ENCODE measurements at regions not wholly inside any gene's neighbourhood (a gene's known extent, or its start where the extent isn't known, plus 50 kb on each side); places are given as distances from the start of the nearest gene placed in this dataset.

DNA sequence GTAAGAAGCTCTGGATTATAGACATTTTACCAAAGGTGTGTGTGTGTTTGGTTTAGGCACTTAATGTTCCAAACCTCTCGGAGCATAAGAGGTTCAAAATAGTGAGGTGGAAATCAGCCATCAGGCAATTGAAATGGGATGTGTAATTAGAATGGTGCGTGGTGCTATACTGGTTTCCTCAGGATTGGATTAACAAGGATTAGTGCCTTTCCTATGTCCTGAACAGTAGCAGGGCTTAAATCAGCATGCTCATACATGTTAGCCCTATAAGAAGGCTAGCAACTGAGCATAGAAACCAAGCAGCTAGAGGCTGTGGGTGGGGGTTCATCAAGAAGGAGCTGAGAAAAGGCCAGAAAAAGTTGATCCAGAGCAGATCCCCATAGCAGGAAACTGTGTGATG, 256.8 kb upstream of the CXXC4 start:
- H3K9ac ChIP-seq (replicated peaks in 1 of 4; ENCODE audit: extremely low read depth in 1 of 4, low read depth in 3 of 4, low read length in 3 of 4): no peak overlapping the region
- H2AFZ ChIP-seq (ENCODE audit: low read length): 0 out of 2 replicates have a peak overlapping the region, but pooled peaks have one; percentile 54
- H2AK5ac ChIP-seq (ENCODE audit: low read depth, low read length): no peak overlapping the region
- H3K79me2 ChIP-seq (ENCODE audit: control insufficient read depth in 1 of 2, insufficient read depth in 2 of 2, low read length in 2 of 2): no peaks in the 10 kb centered on the region
- no peak overlapping the region for H3K27ac ChIP-seq (ENCODE audit: low read depth, low read length)
- H4K8ac ChIP-seq (ENCODE audit: extremely low read depth, insufficient read depth, low read length): no peak overlapping the region
- H3K4me1 ChIP-seq (replicated peaks in 1 of 4; ENCODE audit: control insufficient read depth in 3 of 4, insufficient read depth in 4 of 4, low read length in 3 of 4): no peaks in the 10 kb centered on the region
- no peaks in the 10 kb centered on the region for H4K20me1 ChIP-seq (replicated peaks in 1 of 2; ENCODE audit: control insufficient read depth in 1 of 2, insufficient read depth in 2 of 2, low read length in 2 of 2)
- no peak for FAIRE-seq
- ChIA-PET POLR2A (ENCODE audit: partially characterized antibody) (no interaction called here), CTCF (ENCODE audit: partially characterized antibody) (interaction anchor here (0.7 kb wide), 1 partner anchor 685 kb away, joined by 3 read pairs; no protein-coding TSS in a partner anchor)
- no peak overlapping the region for H4K5ac ChIP-seq (ENCODE audit: insufficient read length, low read depth, low read length)
- H2BK5ac ChIP-seq (ENCODE audit: low read depth, low read length): no peak overlapping the region
- TF ChIP-seq CREB1 (IDR thresholded peaks at IDR 0.05) (no peak), TAF1 (IDR thresholded peaks at IDR 0.05; ENCODE audit: low read depth, low read length) (no peak), EZH2 (IDR thresholded peaks at IDR 0.05; ENCODE audit: low read depth, low read length, severe bottlenecking) (no peak), BACH1 (IDR thresholded peaks at IDR 0.05; ENCODE audit: low read length) (no peak), SP2 (IDR thresholded peaks at IDR 0.05; ENCODE audit: low read length) (no peak), NANOG (IDR thresholded peaks at IDR 0.05; ENCODE audit: insufficient read depth, low read depth, low read length, poor library complexity, severe bottlenecking) (no peak), CTBP2 (IDR thresholded peaks at IDR 0.05; ENCODE audit: borderline replicate concordance, insufficient read depth, insufficient read length, low read length) (no peak), POLR2A (IDR thresholded peaks at IDR 0.05; ENCODE audit: control extremely low read depth in 1 of 2, low read depth in 2 of 2, low read length in 2 of 2) (no peak)
- TF ChIP-seq, protein P1, sequence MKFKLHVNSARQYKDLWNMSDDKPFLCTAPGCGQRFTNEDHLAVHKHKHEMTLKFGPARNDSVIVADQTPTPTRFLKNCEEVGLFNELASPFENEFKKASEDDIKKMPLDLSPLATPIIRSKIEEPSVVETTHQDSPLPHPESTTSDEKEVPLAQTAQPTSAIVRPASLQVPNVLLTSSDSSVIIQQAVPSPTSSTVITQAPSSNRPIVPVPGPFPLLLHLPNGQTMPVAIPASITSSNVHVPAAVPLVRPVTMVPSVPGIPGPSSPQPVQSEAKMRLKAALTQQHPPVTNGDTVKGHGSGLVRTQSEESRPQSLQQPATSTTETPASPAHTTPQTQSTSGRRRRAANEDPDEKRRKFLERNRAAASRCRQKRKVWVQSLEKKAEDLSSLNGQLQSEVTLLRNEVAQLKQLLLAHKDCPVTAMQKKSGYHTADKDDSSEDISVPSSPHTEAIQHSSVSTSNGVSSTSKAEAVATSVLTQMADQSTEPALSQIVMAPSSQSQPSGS (IDR thresholded peaks at IDR 0.05; ENCODE audit: low read length): no peak
- no peak overlapping the region for H3K18ac ChIP-seq (ENCODE audit: extremely low read depth, low read length)
- 97% methylated on average over 2 of the region's 2 CpGs; no CpG with 5 or more reads in 1 of the 2 experiments for WGBS, 2 experiments (ENCODE audit: extremely low coverage in 1 of 2, insufficient coverage in 1 of 2, insufficient read length in 1 of 2, insufficient replicate concordance in 2 of 2, low coverage in 1 of 2, low lambda C conversion rate in 2 of 2, missing lambda C conversion rate in 1 of 2)
- no peaks in the 10 kb centered on the region for H3K36me3 ChIP-seq (ENCODE audit: control insufficient read depth in 2 of 4, insufficient read depth in 4 of 4, low read length in 3 of 4)
- H3K9me3 ChIP-seq (ENCODE audit: insufficient read depth in 2 of 2, low read depth in 1 of 2, low read length in 1 of 2): no peaks in the 10 kb centered on the region
- no peak overlapping the region for H4K91ac ChIP-seq (replicated peaks; ENCODE audit: insufficient read length, low read length)
- H2BK20ac ChIP-seq (ENCODE audit: low read length): no peak overlapping the region
- H2BK12ac ChIP-seq (ENCODE audit: low read depth, low read length): no peak overlapping the region
- H3K23me2 ChIP-seq (ENCODE audit: low read depth, low read length): no peaks in the 10 kb centered on the region
- no peaks in the 10 kb centered on the region for H3K79me1 ChIP-seq (ENCODE audit: low read depth, low read length)
- no peak overlapping the region for H3K4ac ChIP-seq (replicated peaks; ENCODE audit: insufficient read length, low read depth, low read length)
- H3K4me3 ChIP-seq (ENCODE audit: extremely low read depth in 1 of 4, insufficient read depth in 2 of 4, low read depth in 3 of 4, low read length in 4 of 4): no peak overlapping the region
- no peak overlapping the region for H3K4me2 ChIP-seq (ENCODE audit: insufficient read depth in 1 of 2, low read depth in 2 of 2, low read length in 2 of 2)
- H3K23ac ChIP-seq (ENCODE audit: insufficient read length): no peak overlapping the region
- H3K56ac ChIP-seq (replicated peaks; ENCODE audit: insufficient read length, low read depth, low read length): no peak overlapping the region
- DNase-seq (ENCODE audit: low read depth in 1 of 2, low spot score in 2 of 2): no peak
- H3K14ac ChIP-seq (ENCODE audit: insufficient read length): no peak overlapping the region
- H2BK120ac ChIP-seq (replicated peaks; ENCODE audit: low read depth, low read length): no peak overlapping the region
- no peaks in the 10 kb centered on the region for H3K27me3 ChIP-seq (replicated peaks in 1 of 4; ENCODE audit: control insufficient read depth in 3 of 4, extremely low read depth in 1 of 4, insufficient read depth in 3 of 4, low read length in 3 of 4)
- H2BK15ac ChIP-seq (ENCODE audit: low read length): no peak overlapping the region

Measured in H1 (cell line).